HL-60/S4 treated with phorbol 12-myristate 13-acetate at 8.2 ng/mL for 4 days and 3 days (cell line): ENCODE measurements at regions not wholly inside any gene's neighbourhood (a gene's known extent, or its start where the extent isn't known, plus 50 kb on each side); places are given as distances from the start of the nearest gene placed in this dataset.
"Not testable (repeated sequence)": the region's sequence is repeated elsewhere in the genome, so short reads cannot be mapped to it uniquely, and the experiment has no call there.

Experiments used
- in situ Hi-C: fragments of 300-500 bp; cut with MboI; formaldehyde crosslinking; loops from 2 replicates; pipeline ENCODE4 v1.15.0; 2022; ENCODE audit warnings: low sequenced_read_pairs

DNA sequence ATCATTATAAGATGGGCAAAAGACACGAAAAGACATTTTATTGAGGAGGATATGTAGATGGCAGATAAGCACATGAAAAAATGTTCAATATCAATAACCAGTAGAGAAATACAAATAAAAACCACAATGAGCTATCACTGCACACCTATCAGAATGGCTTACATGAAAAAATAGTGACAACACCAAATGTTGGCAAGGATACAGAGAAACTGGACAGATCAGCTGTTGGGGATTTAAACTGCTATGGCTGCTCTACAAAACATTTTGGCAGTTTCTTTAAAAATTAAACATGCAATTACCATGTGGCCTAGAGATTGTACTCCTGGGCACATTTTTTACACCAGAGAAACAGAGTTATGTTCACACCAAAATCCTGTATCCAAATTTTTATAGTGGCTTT is 172.7 kb upstream of the TENT5A start:
- in situ Hi-C loops, result no loop called here

DNA sequence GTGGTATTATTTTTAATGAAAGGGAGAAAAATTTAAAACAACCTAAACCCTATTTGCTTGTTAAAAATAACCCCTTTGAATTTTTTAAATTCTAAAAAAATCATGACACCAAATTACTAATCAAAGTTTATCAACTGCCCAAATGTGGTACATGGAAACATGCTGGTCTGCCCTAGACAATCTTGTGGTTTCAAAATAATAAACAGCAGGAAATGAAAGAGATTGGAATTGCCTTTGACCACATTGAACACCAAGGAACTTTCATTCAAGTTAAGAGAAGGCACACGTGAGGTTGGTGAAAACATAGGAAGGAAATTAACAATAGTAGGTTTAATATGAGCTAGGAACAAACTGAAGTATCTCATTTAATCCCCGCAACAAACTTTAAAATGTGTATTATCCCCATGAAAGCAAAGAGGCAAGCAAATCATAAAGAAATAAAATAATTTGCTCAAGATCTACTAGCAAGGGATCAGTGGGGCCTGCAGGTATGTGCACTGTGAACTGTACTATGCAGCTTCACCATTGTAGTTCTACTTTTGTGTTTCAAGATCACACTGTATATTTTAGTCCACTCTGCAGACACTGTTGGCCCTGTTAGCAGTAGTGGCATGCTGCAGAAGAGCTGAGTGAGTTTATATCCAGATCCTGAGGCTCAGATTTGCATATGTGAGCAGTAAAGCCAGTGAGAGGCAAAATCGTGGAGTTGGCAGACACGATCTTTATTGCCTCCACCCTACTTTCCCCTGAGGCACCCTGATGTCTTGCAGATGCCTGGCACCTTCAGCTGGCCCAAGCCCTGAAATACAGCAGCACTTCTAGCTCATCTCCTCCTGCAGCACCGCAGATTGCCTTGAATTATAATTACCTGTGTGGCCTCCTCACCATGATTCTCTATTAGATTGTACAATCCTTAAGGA is 157.8 kb upstream of the TENT5A start:
- in situ Hi-C loops, result no loop called here

GRCh38 chr6:81909162-81909561 is 156.7 kb upstream of the TENT5A start:
- in situ Hi-C loops, result no loop called here

DNA sequence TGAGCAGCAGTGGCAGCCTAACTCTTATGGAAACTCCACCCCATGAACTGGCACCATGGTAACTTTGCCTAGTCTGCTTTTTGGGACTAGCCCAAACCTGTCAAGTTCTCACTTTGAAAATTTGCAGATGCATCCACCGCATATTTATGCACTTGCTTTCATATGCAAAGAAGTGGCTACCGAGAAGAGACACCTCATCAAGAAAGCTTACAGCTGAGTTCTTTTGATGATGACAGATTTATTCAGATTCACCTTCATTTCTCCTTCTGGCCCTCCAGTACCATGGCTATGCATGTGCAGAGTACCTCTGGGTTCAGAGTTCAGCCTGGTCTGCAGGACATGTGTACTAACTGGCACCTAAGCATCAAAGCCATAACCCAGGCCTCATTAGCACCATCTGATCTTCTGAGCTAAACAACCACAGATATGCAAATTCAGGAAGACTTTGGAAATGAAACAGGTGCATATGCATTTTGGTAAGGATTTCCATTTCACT is 154.3 kb upstream of the TENT5A start:
- in situ Hi-C loops, result no loop called here

DNA sequence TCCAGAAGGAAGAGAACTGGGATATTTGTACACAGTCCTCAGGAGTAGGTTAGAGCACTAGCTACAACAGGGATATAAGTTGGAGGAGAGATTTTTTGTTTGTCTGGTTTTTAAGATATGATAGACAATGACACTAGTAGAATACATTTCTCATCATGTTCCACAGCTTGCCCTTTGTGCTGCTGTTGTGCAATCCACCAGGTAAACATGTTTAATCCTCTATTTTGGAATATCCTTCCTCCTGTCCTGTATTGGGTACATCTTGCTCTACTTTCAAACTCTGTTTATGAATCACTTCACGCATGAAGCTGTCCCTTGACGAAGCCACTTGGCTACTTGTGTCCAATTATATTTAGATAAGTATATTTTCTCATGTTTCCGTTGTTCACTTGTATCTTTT is 153.6 kb upstream of the TENT5A start:
- in situ Hi-C loops, result no loop called here

DNA sequence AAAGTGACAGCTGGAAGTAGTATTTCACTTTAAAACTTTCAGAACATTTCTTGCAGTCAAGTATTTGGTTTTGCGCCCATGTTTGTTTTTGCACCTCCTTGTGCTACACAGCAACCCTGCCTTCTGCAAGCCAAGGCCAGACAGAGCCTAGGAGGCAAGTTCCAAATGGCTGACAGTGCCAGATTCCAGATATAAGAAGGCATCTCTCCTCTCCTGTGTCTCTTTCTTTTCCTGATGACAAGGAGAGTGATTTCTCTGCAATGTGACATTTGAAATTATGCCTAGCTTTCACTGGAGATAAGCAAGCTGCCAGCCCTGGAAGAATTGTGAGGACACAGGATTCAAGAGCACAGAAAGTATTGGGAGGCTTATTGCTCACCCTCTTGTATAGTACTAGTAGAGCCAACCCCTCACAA is 149.1 kb upstream of the TENT5A start:
- in situ Hi-C loops, result no loop called here

- in situ Hi-C loops, result no loop called here
These were observed 148.1 kb upstream of the TENT5A start for GRCh38 chr6:81900616-81901015.

DNA sequence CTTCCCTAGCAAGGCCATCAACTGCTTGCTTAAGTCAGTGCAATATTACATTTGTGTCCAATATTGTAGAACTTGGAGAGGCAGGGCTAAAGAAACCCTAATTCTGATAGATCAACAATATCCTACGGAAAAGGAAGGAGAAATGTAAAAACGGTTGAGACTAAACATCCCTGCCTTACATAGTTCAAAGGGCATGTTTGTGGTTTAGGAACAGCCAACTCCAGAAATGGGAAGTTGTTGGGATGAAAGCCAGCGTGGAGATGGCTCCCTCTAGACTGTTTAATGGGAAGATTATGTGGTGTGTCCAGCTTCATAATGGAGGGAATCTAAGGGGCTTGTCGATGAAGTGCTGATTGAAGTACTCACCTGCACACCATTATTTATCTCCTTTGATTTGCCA is 145.3 kb upstream of the TENT5A start:
- in situ Hi-C loops, result no loop called here

DNA sequence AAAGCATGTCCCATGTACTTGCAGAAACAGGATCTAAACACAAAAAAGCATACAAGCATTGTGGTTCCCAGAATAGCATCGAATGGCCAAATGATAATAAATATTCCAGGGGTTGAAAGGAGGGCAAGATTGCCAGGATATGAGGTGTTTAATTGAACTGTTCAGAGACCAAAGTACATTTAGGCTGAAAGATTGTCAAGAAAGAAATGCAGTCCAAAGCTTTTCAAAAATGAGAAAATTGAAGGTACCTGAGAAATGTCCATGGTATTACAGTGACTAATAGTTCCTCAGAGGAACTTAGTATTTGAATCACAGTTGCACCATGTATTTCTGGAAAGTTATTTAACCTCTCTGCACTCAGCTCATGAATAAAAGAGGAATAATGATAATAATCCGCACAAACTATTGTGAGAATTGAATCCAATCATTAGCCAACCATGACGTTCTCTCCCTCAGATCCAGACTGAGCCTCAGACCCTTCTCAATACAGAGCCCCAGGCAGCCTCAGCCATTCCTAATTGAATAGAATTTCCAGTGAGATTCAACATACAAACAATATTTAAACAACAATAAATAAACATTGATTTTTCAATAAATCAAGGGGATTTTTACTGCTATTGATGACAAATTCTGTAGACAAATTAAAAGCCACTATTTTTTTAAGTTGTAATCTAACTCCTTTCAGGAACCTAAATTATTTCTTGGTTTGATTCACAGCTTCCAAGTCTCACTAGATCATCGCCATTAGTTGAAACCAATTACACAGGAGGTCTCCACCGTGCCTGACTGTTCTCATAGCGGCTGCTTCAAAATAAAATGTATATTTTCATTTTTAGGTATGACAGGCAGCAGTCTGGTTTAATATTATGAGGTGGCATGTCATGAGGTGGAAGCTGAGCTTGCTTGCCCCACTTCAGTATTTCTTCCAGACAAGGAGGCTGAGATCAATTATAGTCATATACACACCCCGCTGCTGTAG is 144.3 kb upstream of the TENT5A start:
- in situ Hi-C loops, result no loop called here

DNA sequence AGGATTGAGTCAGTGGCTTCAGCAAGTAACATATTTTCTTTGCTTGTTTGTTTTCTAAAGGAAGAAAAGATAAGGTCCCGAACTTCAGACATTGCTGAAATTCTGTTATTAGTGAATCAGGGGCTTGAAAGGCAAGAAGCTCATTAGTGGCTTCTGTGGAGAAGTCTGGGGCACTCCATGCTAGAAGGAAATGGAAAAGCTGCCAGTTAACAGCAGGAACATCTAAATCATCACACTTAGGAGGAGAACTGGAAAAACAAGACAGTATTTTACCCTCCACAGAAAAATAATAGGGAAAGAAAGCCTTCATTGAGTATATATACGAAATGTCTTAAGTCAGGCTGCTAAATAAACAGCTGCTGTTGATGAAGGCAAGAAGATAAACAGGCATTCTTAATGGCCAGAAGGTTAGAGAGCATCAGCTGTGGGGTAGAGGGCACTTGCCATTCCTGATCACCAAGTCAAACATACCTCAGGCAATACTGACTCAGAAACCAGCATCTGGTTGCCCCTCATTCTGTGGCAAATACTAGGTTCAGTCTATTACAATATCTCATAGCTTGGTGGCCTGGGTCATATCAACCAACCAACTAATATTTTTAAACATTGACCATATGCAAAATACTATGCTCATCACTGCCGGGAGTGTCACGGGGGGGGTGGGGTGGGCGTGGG is 143.2 kb upstream of the TENT5A start:
- in situ Hi-C loops, result no loop called here

- in situ Hi-C loops, result no loop called here
These were observed 142.3 kb upstream of the TENT5A start for GRCh38 chr6:81894788-81895271.

GRCh38 chr6:81894306-81894705 is 141.8 kb upstream of the TENT5A start:
- in situ Hi-C loops, result no loop called here

DNA sequence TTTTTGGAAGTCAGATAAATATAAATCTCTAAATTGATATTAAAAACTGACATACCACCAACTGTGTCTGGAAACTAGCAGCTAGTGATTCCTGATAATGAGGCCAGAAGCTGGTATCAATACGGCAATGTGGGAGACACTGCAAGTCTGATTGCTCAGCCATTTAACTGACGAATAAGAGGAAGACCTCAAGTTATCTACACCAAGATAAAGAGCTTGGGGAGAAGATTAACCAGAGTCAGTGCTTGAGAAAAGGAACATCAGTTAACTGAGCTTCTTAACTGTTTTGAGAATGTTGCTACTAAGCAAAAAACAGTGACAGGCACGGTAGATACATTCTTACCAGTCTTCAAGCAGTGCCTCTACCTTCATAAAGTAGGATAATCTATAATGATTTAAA is 140.4 kb upstream of the TENT5A start:
- in situ Hi-C loops, result no loop called here

DNA sequence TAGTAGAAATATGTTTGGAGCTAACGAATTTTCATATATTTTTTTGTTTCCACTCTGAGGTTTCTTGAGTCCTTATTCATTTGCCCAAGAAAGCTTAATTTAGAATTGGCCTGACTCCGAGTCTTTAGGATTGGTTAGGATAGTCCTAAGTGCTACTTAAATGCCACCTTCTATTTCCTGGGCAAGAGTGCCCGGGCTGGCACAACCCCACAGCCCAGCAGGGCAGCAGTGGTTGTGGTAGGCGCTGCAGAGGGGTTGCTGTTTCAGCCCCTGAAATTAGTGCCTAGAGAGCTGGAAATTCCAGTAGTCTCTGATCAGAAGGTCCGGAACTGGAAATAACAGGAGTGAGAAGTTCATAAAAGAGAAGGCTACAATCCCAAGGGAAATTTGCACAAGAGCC is 139.4 kb upstream of the TENT5A start:
- in situ Hi-C loops, result no loop called here

GRCh38 chr6:81890846-81891245 is 138.4 kb upstream of the TENT5A start:
- in situ Hi-C loops, result no loop called here

- in situ Hi-C loops, result no loop called here
These were observed 137.0 kb upstream of the TENT5A start for GRCh38 chr6:81889377-81890053.

GRCh38 chr6:81886909-81887308 is 134.4 kb upstream of the TENT5A start:
- in situ Hi-C loops, result not testable (repeated sequence)

DNA sequence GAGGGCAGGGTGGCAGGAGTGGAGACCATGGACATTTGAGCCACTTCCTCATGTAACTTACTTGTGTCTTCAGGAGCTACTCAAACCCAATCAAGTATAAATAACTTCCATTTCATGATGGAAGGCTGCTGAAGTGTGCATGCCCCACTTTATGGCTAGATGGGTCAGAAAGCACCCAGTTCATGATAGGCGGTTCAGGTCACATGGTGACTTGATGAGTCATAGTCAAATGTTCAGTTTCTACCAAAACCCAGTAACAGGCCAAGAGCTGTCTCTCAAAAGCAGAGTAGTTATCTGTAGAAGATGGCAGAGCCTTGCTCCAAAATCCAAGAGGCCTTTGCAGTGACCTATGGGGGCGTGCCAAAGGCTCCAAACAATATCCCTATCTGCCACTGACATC is 133.7 kb upstream of the TENT5A start:
- in situ Hi-C loops, result no loop called here

DNA sequence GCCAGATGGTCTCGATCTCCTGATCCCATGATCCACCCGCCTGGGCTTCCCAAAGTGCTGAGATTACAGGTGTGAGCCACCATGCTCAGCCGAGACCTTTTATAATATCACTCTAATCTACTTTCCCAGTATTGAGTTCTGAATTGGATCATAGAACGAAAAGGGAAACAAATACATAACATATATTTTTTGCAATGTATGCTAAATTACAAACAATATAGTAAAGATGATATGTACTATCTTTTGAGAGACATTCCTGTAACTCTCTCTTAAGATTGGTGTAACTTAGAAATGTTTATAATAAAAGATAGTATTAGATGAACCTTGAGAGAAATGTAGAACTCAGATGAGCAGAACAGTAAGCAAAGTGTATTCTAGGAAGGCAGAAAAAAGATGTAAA is 129.2 kb upstream of the TENT5A start:
- in situ Hi-C loops, result no loop called here

- in situ Hi-C loops, result no loop called here
These were observed 126.0 kb upstream of the TENT5A start for GRCh38 chr6:81878479-81878878.
